Stimulated activated memory B cell treated with anti-CD40 and anti-IgM and Interleukin-4, amounts not matched to agents 10 μg/mL and 1 μg/mL and 100 μg/mL, for 72 hours (primary cell): ENCODE measurements at regions not wholly inside any gene's neighbourhood (a gene's known extent, or its start where the extent isn't known, plus 50 kb on each side); places are given as distances from the start of the nearest gene placed in this dataset.

Experiments used
- ATAC-seq: fragments of 150-1000 bp; cut with Tn5 transposase; 2 replicates; pipeline ENCODE4 v1.10.0; 2021
- H3K27ac Mint-ChIP-seq: one replicate; pipeline ENCODE4 v1.8.0; 2022; ENCODE audit warnings: mild to moderate bottlenecking, mixed read lengths
- H3K27me3 Mint-ChIP-seq: one replicate; pipeline ENCODE4 v1.8.0; 2022; ENCODE audit warnings: mixed read lengths
- H3K36me3 Mint-ChIP-seq: one replicate; pipeline ENCODE4 v1.8.0; 2022; ENCODE audit warnings: mixed read lengths
- H3K4me1 Mint-ChIP-seq: one replicate; pipeline ENCODE4 v1.8.0; 2022; ENCODE audit warnings: mixed read lengths
- H3K4me3 Mint-ChIP-seq: one replicate; pipeline ENCODE4 v1.8.0; 2022; ENCODE audit warnings: mild to moderate bottlenecking, moderate library complexity, mixed read lengths
- H3K9me3 Mint-ChIP-seq: one replicate; pipeline ENCODE4 v1.8.0; 2022; ENCODE audit warnings: mixed read lengths

DNA sequence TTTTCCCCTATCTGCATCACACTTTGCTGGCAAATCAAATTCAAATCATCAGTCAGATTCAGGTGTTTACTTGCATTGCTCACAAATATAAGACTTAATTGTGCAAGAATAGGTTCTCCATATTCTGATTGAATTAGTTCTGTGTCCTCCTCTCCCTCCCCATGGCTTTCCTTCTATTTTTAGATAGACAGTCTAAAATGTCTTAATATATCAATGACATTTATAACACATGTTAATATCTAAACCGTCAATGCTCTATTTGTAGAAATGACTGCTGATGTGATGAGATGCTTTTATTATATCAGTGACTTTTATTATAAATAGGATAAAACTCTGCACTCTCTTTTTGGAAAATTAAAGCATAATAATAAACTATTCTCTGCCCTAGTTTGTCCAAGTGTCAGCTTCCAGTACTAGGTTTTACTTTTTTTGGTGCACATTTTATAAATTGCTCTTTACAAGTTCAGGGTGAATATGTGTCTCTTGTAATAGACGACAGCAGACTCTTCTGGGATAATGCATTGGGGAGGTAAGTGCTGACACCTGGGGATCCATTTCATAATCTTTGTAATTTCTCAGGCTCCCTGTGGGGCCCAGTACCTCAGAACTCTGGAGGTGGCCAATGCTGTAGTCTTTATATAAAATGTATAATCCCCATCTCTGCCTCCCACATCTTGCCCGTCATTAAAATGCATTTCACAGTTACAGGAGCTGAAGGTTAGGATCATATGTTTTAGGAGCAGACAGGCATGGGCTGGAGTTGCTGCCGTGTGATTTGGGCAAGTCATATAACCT is 321.5 kb downstream of the BRINP1 start:
- H3K9me3 Mint-ChIP-seq, result no peaks in the 10 kb centered on the region

GRCh38 chr9:119050281-119050680 is 319.0 kb downstream of the BRINP1 start:
- Mint-ChIP-seq H3K4me3 (no peak overlapping the region), H3K4me1 (no peaks in the 10 kb centered on the region), H3K27me3 (no peaks in the 10 kb centered on the region), H3K27ac (no peak overlapping the region), H3K36me3 (no peaks in the 10 kb centered on the region), H3K9me3 (no peaks in the 10 kb centered on the region)
- ATAC-seq, result no peak

More for the DNA sequence above, 321.5 kb downstream of the BRINP1 start:
- Mint-ChIP-seq H3K4me1 (no peaks in the 10 kb centered on the region), H3K4me3 (no peak overlapping the region), H3K27me3 (no peaks in the 10 kb centered on the region), H3K27ac (no peak overlapping the region), H3K36me3 (no peaks in the 10 kb centered on the region)
- ATAC-seq, result no peak

DNA sequence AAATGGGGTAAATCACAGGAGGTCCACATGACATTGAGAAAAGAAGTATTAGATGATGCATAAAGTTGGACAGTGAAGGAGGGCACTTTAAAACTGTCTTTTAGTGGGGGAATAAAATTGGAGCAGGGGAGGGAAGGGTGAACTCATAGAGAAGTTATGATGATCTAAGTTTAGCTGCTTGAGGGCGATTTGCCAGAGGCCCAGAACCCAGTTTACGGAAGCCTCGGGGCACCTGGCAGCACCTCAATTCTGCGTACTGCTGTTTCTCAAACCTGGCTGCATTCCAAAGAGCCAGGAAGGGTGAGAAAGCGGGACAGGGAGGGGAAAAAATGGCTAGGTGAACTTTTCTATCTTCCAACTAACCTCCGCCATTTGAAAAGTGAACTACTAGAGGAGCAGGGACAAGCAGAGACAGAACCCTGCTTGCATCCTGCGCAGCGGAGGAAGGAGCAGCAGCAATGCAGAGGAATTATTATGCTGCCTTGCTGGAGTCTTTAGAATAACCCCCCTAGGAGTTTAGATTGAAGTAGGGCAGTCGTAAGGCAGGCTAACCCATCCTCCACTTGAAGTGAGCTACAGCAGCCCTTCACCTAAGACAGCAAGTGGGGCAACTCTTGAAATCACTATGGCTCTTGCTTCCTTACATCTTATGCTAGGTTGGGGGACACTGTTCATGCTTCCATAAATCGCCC is 316.8 kb downstream of the BRINP1 start:
- Mint-ChIP-seq H3K27me3 (no peaks in the 10 kb centered on the region), H3K4me1 (no peaks in the 10 kb centered on the region), H3K27ac (no peak overlapping the region), H3K36me3 (no peaks in the 10 kb centered on the region), H3K9me3 (no peaks in the 10 kb centered on the region), H3K4me3 (no peak overlapping the region)
- ATAC-seq, result no peak

DNA sequence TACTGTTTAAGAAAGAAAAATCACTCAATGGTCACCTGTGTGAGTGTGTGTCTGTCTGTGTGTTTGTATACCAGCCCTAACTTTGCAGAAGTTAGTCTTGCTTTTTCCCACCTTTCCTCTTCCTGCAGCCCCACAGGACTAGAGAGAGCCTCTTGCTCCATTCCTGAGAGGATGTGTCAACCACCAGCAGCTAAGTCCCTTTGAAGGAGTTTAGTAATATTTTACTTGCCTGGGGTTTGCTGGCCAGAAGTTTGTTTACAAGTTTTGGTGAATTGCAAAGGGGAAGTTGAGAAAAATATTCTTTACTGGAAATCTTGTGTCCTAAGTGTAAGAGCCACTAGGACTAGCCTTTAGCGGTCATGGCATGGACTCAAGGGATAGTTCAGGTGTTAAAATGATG is 316.2 kb downstream of the BRINP1 start:
- no peak for ATAC-seq
- Mint-ChIP-seq H3K27me3 (no peaks in the 10 kb centered on the region), H3K4me1 (no peaks in the 10 kb centered on the region), H3K4me3 (no peak overlapping the region), H3K36me3 (no peaks in the 10 kb centered on the region), H3K9me3 (no peaks in the 10 kb centered on the region), H3K27ac (no peak overlapping the region)

DNA sequence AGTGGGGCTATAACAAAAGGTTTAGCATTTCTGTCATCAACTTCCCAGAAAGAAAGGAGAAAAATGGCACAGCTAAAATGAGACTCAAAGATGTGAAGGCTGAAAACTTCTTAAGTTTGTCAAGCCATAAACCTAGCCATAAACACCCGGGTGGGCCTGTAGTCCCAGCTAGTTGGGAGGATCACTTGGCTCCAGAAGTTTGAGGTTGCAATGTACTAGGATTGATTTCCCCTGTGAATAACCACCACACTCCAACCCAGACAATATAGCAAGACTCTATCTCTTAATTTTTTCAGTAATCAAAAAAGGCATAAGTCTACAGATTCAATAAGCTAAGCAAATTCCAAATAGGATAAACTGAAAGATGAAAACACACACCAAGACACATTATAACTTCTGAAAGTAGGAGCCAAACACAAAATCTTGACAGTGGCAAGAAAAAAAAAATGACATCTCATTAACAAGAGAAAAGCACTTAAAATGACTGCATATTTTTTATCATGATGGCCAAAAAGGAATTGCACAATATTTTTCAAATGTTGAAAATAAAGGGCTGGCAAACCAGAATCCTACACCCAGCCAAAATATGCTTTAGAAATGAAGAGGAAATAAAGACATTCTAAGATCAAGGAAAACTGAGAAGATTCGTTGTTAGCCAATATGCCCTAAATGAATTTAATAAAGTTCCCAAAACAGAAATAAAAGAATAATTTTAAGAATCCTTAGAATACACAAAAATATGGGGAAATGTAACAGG is 308.4 kb downstream of the BRINP1 start:
- H3K27me3 Mint-ChIP-seq, result no peaks in the 10 kb centered on the region
- no peaks in the 10 kb centered on the region for H3K9me3 Mint-ChIP-seq
- no peak for ATAC-seq
- H3K4me1 Mint-ChIP-seq, result no peaks in the 10 kb centered on the region
- H3K27ac Mint-ChIP-seq, result no peak overlapping the region
- H3K36me3 Mint-ChIP-seq, result no peaks in the 10 kb centered on the region
- H3K4me3 Mint-ChIP-seq, result no peak overlapping the region

- H3K27me3 Mint-ChIP-seq, result no peaks in the 10 kb centered on the region
- H3K27ac Mint-ChIP-seq, result no peak overlapping the region
- no peaks in the 10 kb centered on the region for H3K36me3 Mint-ChIP-seq
- H3K9me3 Mint-ChIP-seq, result no peaks in the 10 kb centered on the region
- no peak overlapping the region for H3K4me3 Mint-ChIP-seq
- ATAC-seq, result no peak
- no peaks in the 10 kb centered on the region for H3K4me1 Mint-ChIP-seq
Observed at GRCh38 chr9:119071636-119072035, 297.6 kb downstream of the BRINP1 start.

GRCh38 chr9:119074017-119074416 is 295.2 kb downstream of the BRINP1 start:
- Mint-ChIP-seq H3K9me3 (no peaks in the 10 kb centered on the region), H3K27me3 (no peaks in the 10 kb centered on the region), H3K4me1 (no peaks in the 10 kb centered on the region), H3K4me3 (no peak overlapping the region), H3K27ac (no peak overlapping the region), H3K36me3 (no peaks in the 10 kb centered on the region)
- ATAC-seq, result no peak

- no peaks in the 10 kb centered on the region for H3K36me3 Mint-ChIP-seq
- no peak for ATAC-seq
- no peaks in the 10 kb centered on the region for H3K4me1 Mint-ChIP-seq
- peaks cover 3% of the 10 kb centered on the region for H3K9me3 Mint-ChIP-seq
- no peak overlapping the region for H3K27ac Mint-ChIP-seq
- H3K27me3 Mint-ChIP-seq, result no peaks in the 10 kb centered on the region
- H3K4me3 Mint-ChIP-seq, result no peak overlapping the region
Observed at GRCh38 chr9:119078015-119078414, 291.2 kb downstream of the BRINP1 start.

DNA sequence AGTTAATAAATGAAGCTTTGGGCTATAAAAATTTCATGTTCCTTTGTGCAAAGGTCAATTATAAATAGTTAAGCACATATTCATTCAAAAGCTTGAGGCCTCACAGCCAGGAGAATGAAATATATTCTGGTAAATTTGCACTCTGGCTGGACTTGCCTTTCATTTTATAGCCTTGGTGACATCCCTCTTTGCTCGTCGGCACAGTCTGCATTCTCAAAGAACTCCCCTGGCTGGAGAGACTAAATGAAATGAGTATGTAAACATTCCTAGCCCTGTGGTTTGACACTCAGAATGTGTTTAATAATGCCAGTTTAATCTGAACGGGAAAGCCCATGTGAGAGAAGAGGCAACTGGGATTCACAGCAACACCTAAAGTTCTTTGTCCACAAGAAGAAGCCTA is 285.6 kb downstream of the BRINP1 start:
- no peak overlapping the region for H3K4me3 Mint-ChIP-seq
- no peaks in the 10 kb centered on the region for H3K36me3 Mint-ChIP-seq

GRCh38 chr9:119086590-119086989 is 282.6 kb downstream of the BRINP1 start:
- Mint-ChIP-seq H3K4me3 (no peak overlapping the region), H3K9me3 (peaks cover 8% of the 10 kb centered on the region), H3K4me1 (no peaks in the 10 kb centered on the region), H3K27me3 (no peaks in the 10 kb centered on the region), H3K27ac (no peak overlapping the region), H3K36me3 (no peaks in the 10 kb centered on the region)
- ATAC-seq, result no peak

More for the DNA sequence above, 285.6 kb downstream of the BRINP1 start:
- ATAC-seq, result no peak
- peaks cover 8% of the 10 kb centered on the region for H3K9me3 Mint-ChIP-seq
- H3K27me3 Mint-ChIP-seq, result no peaks in the 10 kb centered on the region
- no peak overlapping the region for H3K27ac Mint-ChIP-seq
- no peaks in the 10 kb centered on the region for H3K4me1 Mint-ChIP-seq

GRCh38 chr9:119088002-119088547 is 281.2 kb downstream of the BRINP1 start:
- H3K4me1 Mint-ChIP-seq, result no peaks in the 10 kb centered on the region
- H3K9me3 Mint-ChIP-seq, result peaks cover 4% of the 10 kb centered on the region
- no peak overlapping the region for H3K27ac Mint-ChIP-seq
- H3K36me3 Mint-ChIP-seq, result no peaks in the 10 kb centered on the region
- ATAC-seq, result no peak
- H3K27me3 Mint-ChIP-seq, result no peaks in the 10 kb centered on the region
- no peak overlapping the region for H3K4me3 Mint-ChIP-seq

DNA sequence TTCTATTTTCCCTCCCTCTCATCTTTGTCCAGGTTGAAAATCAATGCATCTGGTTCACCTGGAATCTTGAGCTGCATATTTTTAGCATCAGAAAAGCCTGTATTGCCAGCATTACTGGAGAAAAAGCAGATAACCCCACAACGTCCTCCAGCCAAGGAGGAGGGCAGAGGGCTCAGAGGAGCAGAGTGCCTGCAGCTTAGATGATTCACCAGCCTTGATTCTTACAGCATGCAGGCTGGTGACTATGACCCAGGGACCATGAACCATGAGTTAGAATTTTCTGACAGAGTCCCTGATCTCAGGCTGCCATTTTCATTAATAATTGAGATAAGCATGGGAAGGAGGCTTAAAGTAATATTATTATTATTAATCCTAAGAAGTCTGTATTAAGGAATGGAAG is 278.2 kb downstream of the BRINP1 start:
- H3K9me3 Mint-ChIP-seq, result peaks cover 4% of the 10 kb centered on the region
- H3K36me3 Mint-ChIP-seq, result no peaks in the 10 kb centered on the region
- H3K27ac Mint-ChIP-seq, result no peak overlapping the region
- H3K4me1 Mint-ChIP-seq, result no peaks in the 10 kb centered on the region
- H3K27me3 Mint-ChIP-seq, result no peaks in the 10 kb centered on the region
- ATAC-seq, result no peak
- H3K4me3 Mint-ChIP-seq, result no peak overlapping the region

- Mint-ChIP-seq H3K9me3 (peaks cover 3% of the 10 kb centered on the region), H3K4me3 (no peak overlapping the region), H3K27me3 (no peaks in the 10 kb centered on the region), H3K27ac (no peak overlapping the region), H3K4me1 (no peaks in the 10 kb centered on the region), H3K36me3 (no peaks in the 10 kb centered on the region)
- ATAC-seq, result no peak
Observed at GRCh38 chr9:119092125-119092524, 277.1 kb downstream of the BRINP1 start.

- no peak for ATAC-seq
- Mint-ChIP-seq H3K4me1 (no peaks in the 10 kb centered on the region), H3K27me3 (no peaks in the 10 kb centered on the region), H3K36me3 (no peaks in the 10 kb centered on the region), H3K9me3 (peaks cover 3% of the 10 kb centered on the region), H3K4me3 (no peak overlapping the region), H3K27ac (no peak overlapping the region)
Observed at GRCh38 chr9:119094086-119094485, 275.1 kb downstream of the BRINP1 start.

DNA sequence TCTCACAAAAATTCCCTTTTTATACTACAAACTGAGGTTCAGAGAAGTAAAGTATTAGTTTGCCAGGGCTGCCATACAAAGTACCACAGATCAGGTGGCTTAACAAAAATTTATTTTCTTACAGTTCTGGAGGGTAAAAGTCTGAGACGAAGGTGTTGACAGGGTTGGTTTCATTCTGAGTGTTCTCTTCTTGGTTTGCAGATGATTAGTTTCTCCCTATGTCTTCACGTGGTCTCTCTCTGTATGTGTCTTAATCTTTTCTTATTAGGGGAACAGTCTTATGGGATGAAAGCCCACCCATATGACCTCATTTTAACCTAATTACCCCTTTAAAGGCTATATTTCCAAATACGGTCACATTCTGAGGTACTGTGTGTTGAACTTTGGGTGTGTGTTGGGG is 274.2 kb downstream of the BRINP1 start:
- Mint-ChIP-seq H3K4me1 (no peaks in the 10 kb centered on the region), H3K36me3 (no peaks in the 10 kb centered on the region), H3K4me3 (no peak overlapping the region), H3K9me3 (peaks cover 3% of the 10 kb centered on the region), H3K27me3 (no peaks in the 10 kb centered on the region), H3K27ac (no peak overlapping the region)
- no peak for ATAC-seq
